ENCODE measurements at regions not wholly inside any gene's neighbourhood (a gene's known extent, or its start where the extent isn't known, plus 50 kb on each side); places are given as distances from the start of the nearest gene placed in this dataset.

GRCh38 chr16:9511389-9511788 lies 419.9 kb downstream of the HAPSTR1 start:
- Histone ChIP-seq H3K27ac (ENCODE audit: low read length) (no peak overlapping the region), H3K27me3 (replicated peaks; ENCODE audit: insufficient read depth, low read length) (no peaks in the 10 kb centered on the region), H3K79me2 (ENCODE audit: low read length) (no peaks in the 10 kb centered on the region), H2AFZ (ENCODE audit: low read length) (no peak overlapping the region), H3K9me3 (replicated peaks; ENCODE audit: insufficient read depth, low read length) (no peaks in the 10 kb centered on the region), H3K4me1 (ENCODE audit: low read length) (no peaks in the 10 kb centered on the region), H3K4me2 (ENCODE audit: low read depth, low read length) (no peak overlapping the region), H4K20me1 (ENCODE audit: insufficient read depth, low read length) (no peaks in the 10 kb centered on the region), H3K4me3 (ENCODE audit: low read length) (no peak overlapping the region), H3K36me3 (replicated peaks; ENCODE audit: insufficient read depth, low read length) (no peaks in the 10 kb centered on the region), H3K9me2 (replicated peaks; ENCODE audit: insufficient read depth, low read length) (no peaks in the 10 kb centered on the region), H3F3A (ENCODE audit: insufficient read depth, low read length) (no peaks in the 10 kb centered on the region), H3K9ac (ENCODE audit: low read length) (no peak overlapping the region)
- no peak for DNase-seq
- TF ChIP-seq EZH2 (optimal IDR thresholded peaks at IDR 0.05; ENCODE audit: low read depth, low read length) = no peak

GRCh38 chr16:9516444-9516843 lies 425.0 kb downstream of the HAPSTR1 start:
- Histone ChIP-seq H3K27ac (ENCODE audit: low read length) (no peak overlapping the region), H3K79me2 (ENCODE audit: low read length) (no peaks in the 10 kb centered on the region), H3K4me3 (ENCODE audit: low read length) (no peak overlapping the region), H3K27me3 (replicated peaks; ENCODE audit: insufficient read depth, low read length) (no peaks in the 10 kb centered on the region), H3K9me2 (replicated peaks; ENCODE audit: insufficient read depth, low read length) (no peaks in the 10 kb centered on the region), H3K9ac (ENCODE audit: low read length) (no peak overlapping the region), H3K36me3 (replicated peaks; ENCODE audit: insufficient read depth, low read length) (no peaks in the 10 kb centered on the region), H3K4me1 (ENCODE audit: low read length) (no peaks in the 10 kb centered on the region), H4K20me1 (ENCODE audit: insufficient read depth, low read length) (no peaks in the 10 kb centered on the region), H3K4me2 (ENCODE audit: low read depth, low read length) (no peak overlapping the region), H3F3A (ENCODE audit: insufficient read depth, low read length) (no peaks in the 10 kb centered on the region), H3K9me3 (replicated peaks; ENCODE audit: insufficient read depth, low read length) (no peaks in the 10 kb centered on the region), H2AFZ (ENCODE audit: low read length) (no peak overlapping the region)
- TF ChIP-seq EZH2phosphoT487 (IDR thresholded peaks at IDR 0.05; ENCODE audit: low read length) = no peak
- no peak for TF ChIP-seq EZH2 (optimal IDR thresholded peaks at IDR 0.05; ENCODE audit: low read depth, low read length)
- no peak for TF ChIP-seq CTCF (IDR thresholded peaks at IDR 0.05; ENCODE audit: low read length)
- no peak for DNase-seq

GRCh38 chr16:9518051-9518450 lies 426.6 kb downstream of the HAPSTR1 start:
- DNase-seq = no peak
- Histone ChIP-seq H3K27ac (ENCODE audit: low read length) (no peak overlapping the region), H3K4me3 (ENCODE audit: low read length) (no peak overlapping the region), H2AFZ (ENCODE audit: low read length) (no peak overlapping the region), H4K20me1 (ENCODE audit: insufficient read depth, low read length) (no peaks in the 10 kb centered on the region), H3K9ac (ENCODE audit: low read length) (no peak overlapping the region), H3F3A (ENCODE audit: insufficient read depth, low read length) (no peaks in the 10 kb centered on the region), H3K4me1 (ENCODE audit: low read length) (no peaks in the 10 kb centered on the region), H3K4me2 (ENCODE audit: low read depth, low read length) (no peak overlapping the region), H3K79me2 (ENCODE audit: low read length) (no peaks in the 10 kb centered on the region), H3K9me2 (replicated peaks; ENCODE audit: insufficient read depth, low read length) (no peaks in the 10 kb centered on the region), H3K27me3 (replicated peaks; ENCODE audit: insufficient read depth, low read length) (no peaks in the 10 kb centered on the region), H3K9me3 (replicated peaks; ENCODE audit: insufficient read depth, low read length) (no peaks in the 10 kb centered on the region), H3K36me3 (replicated peaks; ENCODE audit: insufficient read depth, low read length) (no peaks in the 10 kb centered on the region)
- TF ChIP-seq CTCF (IDR thresholded peaks at IDR 0.05; ENCODE audit: low read length) (no peak), EZH2 (optimal IDR thresholded peaks at IDR 0.05; ENCODE audit: low read depth, low read length) (no peak), EZH2phosphoT487 (IDR thresholded peaks at IDR 0.05; ENCODE audit: low read length) (no peak)

- no peaks in the 10 kb centered on the region for H3F3A ChIP-seq (ENCODE audit: insufficient read depth, low read length)
- H3K36me3 ChIP-seq (replicated peaks; ENCODE audit: insufficient read depth, low read length) = no peaks in the 10 kb centered on the region
- no peaks in the 10 kb centered on the region for H3K9me3 ChIP-seq (replicated peaks; ENCODE audit: insufficient read depth, low read length)
- DNase-seq = no peak
- H3K4me3 ChIP-seq (ENCODE audit: low read length) = no peak overlapping the region
- H3K27me3 ChIP-seq (replicated peaks; ENCODE audit: insufficient read depth, low read length) = no peaks in the 10 kb centered on the region
- H4K20me1 ChIP-seq (ENCODE audit: insufficient read depth, low read length) = no peaks in the 10 kb centered on the region
- no peak overlapping the region for H3K4me2 ChIP-seq (ENCODE audit: low read depth, low read length)
- no peaks in the 10 kb centered on the region for H3K9me2 ChIP-seq (replicated peaks; ENCODE audit: insufficient read depth, low read length)
- H3K4me1 ChIP-seq (ENCODE audit: low read length) = no peaks in the 10 kb centered on the region
- no peak overlapping the region for H3K27ac ChIP-seq (ENCODE audit: low read length)
- no peaks in the 10 kb centered on the region for H3K79me2 ChIP-seq (ENCODE audit: low read length)
- H3K9ac ChIP-seq (ENCODE audit: low read length) = no peak overlapping the region
- TF ChIP-seq EZH2 (optimal IDR thresholded peaks at IDR 0.05; ENCODE audit: low read depth, low read length) = no peak
- no peak overlapping the region for H2AFZ ChIP-seq (ENCODE audit: low read length)
These were observed 427.1 kb downstream of the HAPSTR1 start for GRCh38 chr16:9518581-9518980.
